Left renal pelvis (tissue), 4 donors: ENCODE measurements at regions not wholly inside any gene's neighbourhood (a gene's known extent, or its start where the extent isn't known, plus 50 kb on each side); places are given as distances from the start of the nearest gene placed in this dataset.

Experiments used
- DNase-seq, 4 donors: peaks; one replicate each; pipeline ENCODE4 v3.0.0-alpha.2; 2013; ENCODE audit warnings: low read depth in 4 of 4, low spot score in 3 of 4

DNA sequence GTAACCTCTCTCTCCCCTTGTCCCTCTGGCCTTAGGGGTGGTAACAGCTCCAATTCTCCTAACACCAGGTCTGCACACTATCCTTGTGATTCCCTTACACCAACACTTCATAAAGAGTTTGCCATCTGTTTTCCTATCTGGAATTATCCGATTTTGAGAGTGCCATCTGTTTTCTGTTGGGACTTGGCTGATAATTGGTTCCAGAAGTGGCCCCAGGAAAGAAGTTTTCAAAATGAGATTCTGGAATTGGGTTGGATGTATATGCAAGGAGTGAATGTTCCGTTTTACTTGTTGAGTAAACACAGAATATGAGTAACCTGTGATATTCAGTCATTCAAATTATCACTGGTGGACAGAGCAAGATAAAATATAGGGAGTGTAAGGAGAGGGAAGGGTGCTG is 134.1 kb upstream of the HS3ST3A1 start:
- DNase-seq, result no peak

DNA sequence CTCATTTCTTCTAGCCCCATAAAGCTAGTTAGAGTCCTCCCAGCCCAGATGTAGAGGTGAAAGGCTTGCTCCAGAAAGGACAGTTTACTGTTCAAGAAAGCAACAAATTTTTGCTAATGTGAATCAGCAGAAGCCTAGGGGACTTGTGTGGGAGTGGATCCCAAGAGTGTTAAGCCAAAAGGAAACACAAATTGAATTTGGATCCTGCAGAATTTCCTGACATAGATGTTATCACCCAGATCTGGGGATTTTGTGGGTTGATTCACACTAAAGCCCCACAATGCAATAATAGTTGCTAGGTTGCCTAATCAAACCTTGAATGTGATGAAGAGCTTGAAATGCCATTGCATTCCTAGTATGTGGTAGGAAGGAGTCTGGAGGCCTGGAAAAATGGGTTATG is 135.2 kb upstream of the HS3ST3A1 start:
- DNase-seq, result no peak

DNA sequence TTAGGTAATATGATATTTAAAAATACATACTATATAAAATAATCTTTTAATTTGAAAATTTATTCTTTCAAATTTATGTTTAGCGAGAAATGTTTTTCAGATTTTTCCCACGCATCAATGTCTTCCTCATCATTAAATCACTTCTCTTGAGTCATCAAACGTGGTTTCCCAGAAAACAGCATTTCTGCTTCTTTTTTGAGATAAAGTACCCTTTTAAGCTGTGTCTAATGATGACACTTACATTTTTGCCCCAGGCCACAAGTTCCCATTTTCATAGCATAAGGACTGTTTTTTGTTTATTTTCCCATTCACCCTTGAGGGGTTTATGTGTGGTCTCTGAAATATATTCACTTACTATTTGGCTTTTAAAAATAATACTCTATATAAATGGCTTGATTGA is 139.0 kb upstream of the HS3ST3A1 start:
- no peak for DNase-seq

DNA sequence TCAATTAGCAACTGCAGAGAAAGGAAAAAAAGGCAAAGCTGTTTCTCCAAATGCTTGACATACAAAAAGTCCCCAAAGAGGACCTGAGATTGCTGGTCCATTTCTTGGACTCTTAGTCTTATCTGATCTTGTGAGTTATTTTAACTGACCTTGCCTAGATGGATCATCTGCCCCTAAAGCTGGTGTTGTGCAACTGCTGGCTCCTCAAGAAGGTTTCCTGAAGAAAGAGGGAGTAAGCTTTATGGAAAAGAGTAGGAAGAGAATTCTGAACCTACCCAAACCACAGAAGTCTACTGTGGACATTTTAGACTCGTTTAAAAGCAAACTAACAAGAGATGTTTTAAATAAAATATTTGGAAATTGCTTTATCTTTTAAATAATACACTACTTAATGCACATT is 140.0 kb upstream of the HS3ST3A1 start:
- DNase-seq, result no peak

DNA sequence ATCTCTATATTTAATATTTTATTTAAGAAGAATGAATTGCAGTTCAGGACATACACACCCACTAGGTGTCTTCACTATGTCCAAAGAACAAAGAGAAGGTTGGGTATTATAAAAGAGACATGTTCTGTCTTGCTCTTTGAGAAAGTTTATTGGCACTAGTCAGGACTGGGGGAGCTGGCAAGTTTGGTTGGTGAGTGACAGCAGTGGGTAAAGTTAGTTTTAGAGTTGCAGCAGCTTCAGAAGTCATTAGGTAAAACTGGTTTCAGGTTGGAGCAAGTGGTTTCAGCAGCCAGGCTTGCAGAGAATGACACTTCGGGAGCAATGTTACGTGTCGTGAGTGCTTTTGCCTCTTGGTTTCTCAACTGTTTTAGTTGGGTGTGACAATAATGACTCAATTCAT is 142.2 kb upstream of the HS3ST3A1 start:
- DNase-seq, result no peak

DNA sequence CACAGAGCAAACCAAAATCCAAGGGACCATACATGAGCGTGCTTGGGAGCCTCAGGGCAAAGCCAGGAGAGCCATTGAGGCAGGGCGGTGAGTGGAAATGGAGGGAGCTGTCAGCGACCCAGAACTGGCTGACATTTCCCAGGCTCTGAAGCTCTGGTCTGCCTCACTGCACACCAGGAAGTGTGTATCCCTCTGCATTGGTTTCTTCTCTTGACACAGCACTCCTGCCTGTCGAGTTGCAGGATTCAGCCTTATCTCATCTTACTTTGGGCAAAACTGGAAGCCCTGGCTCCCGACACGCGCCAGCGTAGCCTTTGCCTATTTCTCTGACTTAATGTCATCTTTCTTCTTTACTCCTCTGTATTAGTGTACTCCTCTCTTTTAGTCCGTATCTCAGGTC is 144.7 kb upstream of the HS3ST3A1 start:
- DNase-seq, result no peak

DNA sequence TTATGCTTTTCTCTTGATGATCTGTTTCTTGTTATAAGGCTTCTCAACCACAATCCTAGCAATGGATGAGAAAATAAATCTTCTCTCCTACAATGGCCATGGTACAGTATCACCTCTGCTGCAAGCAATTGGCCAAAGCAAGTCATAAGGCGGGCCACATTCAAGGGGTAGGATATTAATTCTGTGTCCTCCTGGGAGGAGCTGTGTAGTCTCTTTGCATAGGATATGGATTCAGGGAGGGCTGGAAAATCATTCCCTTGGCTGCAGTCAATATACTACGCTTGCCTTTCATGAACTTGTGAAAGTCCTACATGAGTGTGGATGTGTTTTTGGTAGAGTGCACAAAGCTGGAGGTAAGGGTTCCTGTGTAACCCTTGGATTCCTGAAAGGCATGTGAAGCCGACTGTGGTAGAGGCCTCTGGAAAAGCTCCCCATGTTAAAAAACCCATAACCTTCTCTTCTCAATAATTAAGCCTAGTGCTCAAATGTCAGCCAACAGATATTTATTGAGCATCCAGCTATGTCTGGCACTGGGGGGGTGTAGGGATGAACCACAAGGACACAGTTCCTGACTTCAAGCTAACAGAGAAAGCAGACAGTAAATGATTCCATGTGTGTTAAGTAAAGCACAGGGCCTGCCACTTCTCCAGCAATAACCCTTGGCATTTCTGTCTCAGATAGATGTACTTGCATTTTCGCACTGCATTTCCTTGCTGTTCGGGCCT is 147.6 kb upstream of the HS3ST3A1 start:
- DNase-seq, result no peak

DNA sequence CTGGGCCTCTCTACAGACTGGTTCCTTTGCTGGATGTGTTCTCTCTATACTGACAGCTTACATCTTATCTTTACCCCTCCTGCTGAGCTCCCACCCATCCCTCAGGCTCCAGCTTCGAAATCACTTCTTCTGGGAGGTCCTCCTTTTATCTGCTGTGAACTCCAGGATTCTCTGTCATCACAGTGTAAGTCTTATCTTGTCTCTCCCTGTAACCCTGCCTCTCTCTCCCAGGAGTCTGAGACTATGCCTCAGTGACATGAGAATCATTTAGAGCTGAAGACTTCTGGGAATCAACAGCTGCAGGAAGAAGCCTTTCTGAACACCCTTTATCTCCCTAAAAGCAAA is 148.1 kb upstream of the HS3ST3A1 start:
- no peak for DNase-seq

DNA sequence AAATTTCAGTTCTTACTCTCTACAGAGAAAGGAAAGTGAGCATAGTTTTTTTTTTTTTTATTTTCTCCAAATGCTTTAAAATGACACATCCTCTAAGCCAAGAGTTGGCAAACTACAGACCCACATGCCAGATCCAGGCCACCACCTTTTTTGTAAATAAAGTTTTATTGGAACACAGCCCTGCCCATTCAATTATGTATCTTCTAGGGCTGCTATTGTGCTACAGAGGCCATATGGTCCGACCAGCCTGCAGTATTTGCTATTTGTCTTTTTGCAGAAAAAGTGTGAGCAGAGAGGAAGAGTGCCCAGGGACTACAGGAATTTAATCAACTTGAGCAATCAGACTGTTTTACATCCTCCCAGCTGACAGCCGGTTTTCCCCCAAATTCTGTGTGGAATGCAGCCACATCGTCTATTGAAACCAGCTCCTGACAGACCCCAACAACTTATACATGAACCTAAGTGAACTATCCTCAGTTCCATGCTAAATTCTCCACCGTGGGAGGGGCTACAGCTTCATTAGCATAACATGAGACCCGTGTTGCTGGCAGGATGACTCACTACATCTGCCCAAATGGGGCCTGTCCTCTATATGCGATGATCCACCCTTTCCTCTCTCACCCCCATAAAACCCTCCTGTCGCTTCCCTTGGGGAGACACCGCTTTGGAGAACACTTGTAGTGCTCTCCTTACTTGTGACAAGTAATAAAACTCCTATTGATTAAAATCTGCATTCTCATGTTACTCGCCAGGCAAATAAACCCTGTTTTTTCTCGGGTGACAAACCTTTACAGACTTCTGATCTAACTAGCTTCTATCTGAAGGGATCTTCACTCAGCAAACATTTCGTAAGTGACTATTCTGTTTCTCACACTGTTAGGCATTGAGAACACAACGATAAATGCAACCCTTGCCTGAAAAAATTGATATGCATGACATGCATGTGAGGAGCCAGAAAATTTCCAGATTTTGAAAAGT is 149.4 kb upstream of the HS3ST3A1 start:
- no peak for DNase-seq

DNA sequence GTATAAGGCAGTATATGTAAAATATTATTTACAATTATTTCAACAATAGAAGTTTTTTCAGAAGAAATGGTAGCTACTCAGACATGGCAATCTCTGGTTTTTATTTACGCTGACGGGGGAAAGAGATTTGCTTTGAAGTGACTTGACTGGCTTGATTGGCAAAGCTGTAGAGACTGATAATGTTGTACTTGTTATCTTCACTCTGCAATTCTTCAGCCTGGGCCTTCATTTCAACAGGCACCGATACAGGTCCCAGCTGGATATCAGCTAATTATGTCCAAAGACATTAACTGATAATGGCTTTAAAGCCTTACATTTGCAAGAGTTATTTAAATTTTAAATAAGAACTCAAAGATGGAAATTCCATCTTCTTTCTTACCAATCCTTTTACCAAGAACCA is 151.4 kb upstream of the HS3ST3A1 start:
- no peak for DNase-seq

DNA sequence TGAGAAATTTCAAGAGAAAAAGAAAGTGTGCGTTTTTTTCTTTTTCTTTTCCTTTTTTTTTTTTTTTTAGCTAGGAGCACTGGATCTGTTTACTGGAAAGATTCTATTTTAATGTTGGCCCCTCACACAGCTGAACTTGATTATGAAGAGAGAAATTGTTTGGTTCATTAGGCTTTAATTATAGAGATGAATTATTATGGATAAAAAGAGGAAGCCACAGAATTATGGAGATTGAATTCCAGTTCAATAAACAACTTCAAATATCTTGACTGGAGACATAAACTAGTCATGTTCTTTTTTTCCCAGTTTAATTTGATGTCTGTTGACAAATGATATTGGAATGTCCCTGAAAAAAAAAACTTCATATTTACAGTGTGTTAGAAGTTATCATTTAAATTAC is 152.0 kb upstream of the HS3ST3A1 start:
- no peak for DNase-seq

DNA sequence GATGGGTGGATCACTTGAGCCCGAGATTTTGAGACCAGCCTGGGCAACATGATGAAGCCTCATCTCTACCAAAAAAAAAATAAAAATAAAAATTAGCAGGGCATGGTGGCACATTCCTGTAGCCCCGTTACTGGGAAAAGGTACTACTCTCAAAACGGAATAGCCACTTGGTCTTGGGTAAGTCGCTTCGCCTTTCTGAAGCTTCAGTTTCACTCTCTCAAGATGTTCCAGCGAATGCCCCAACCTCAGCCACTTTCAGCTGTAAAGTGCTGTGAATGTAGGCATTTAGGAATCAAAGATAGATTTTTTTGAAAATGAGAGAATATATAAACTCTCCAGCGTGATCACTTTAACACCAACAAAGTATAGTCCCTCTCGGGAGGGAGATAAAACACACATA is 154.1 kb upstream of the HS3ST3A1 start:
- no peak for DNase-seq

DNA sequence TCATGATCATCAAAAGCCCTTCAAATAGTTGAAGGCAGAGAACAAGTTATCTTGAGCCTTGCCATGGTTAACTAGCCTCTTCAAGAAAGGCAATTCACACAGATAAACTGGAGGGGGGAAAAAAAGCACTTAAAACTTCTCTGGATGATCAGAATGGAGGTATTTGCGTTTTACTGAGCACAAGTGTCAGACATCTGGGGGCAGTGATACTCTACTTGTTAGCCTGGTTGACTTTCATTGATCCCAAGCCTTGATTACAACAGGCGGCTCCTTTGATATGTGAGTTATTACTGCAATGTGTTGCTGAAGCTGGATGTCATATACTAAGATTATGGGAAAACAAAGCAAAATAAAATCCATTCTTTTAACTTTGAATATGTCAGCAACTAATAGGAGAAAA is 155.0 kb upstream of the HS3ST3A1 start:
- DNase-seq, result no peak

DNA sequence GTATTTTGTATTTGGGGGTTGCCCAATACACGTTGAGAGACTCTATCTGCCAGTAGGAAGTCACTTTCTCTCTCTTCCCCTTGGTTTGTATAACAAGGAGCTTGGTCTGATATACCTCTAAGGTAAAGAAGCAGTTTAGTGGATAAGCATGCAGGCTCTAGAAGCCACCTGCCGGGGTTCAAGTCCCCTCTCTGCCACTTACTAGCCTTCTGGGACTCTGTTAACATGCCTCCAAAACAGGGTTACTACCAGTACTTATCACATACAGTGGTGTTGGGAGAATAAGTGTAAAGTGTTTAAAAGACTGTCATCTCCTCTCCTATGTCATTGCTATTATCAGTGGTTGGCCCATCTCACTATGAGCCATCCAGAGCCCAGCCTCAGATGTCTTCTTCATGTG is 156.1 kb upstream of the HS3ST3A1 start:
- DNase-seq, result no peak

DNA sequence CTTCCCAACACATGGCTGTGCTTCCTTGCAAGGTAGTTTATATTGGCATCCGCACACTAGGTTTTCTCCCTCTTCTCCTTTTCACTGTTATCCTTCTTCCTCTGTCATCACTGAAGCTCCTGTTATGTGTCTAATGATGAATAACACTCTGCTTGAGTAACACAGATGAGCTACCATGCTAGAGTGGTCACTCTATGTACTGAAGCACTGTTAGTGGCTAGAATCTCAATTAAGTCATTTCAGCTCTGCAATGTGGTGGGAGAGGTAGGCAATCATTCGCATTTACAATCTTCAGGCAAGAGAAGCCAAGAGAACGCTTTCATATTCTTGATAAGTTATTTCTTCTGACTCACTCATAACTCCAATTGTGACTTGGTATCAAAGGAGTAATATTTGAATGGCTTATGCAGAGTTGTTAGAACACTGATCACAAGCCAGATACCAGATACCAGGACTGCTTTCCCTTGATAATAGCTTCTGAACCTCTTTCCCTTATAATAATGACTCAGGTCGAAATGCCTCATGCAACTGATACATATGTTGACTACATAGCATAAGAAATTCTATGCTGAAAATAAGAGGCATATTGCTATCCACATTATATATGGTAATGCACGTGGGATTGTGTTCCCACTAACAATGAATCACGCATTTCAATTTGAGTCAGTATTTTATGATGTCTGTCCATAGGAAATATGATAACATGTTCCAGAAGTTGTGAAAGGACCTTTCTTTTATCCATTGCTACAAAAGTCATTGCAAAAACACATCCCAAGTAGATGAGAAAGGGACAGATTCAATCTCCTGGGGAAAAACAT is 158.0 kb upstream of the HS3ST3A1 start:
- DNase-seq, result no peak

DNA sequence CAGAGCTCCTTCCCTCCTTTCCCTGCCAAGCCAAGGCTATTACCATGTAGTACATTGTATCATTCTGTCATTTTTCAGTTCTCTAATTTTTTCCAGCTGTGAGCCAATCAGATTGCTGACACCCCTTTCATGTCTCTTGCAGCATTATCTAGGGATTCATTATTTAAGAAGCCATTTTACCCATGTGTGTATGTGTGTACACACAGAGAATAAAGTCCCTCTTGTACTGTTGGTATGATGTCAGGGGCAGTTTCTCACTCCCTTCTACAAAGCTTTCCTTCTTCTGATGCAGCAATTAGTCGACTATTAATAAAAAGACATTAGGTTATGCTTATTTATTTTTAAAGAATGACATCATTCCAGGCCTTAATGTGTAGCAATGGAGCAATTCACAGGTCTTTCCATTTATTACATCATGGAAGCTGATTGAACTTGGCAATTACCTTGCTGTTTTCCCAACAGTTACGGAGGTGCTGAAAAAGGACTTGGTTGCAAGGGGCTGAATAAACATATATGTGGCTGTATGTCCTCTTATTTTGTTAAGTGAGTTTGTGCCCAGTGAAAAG is 159.4 kb upstream of the HS3ST3A1 start:
- DNase-seq, result no peak

DNA sequence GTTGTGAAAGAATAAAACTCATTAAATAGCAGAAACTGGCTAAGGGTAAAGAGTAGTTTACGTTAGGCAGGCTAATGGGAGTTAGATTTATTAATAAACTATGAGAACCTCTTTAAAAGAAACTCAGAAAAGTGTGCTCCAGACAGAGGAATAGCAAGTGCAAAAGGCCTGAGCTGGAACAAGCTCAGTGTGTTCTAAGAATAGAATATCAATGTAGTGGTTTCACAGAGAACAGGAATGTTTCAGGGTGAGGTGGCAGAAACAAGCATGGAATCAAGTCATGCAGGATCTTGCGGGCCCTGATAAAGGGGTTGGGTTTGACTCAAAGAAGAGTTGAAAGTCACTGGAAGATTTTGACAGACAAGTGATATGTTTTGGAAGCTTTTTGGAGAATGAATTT is 164.0 kb upstream of the HS3ST3A1 start:
- no peak for DNase-seq

DNA sequence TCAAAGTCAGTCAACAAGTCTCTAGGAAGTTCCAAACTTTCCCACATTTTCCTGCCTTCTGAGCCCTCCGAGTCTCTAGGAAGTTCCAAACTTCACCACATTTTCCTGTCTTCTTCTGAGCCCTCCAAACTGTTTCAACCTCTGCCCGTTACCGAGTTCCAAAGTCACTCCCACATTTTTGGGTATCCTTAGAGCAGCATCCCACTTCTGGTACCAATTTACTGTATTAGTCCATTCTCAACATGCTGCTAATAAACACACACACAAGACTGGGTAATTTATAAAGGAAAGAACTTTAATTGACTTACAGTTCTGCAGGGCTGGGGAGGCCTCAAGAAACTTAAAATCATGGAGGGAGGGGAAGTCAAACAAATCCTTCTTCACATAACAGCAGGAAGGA is 169.0 kb upstream of the HS3ST3A1 start:
- no peak for DNase-seq

DNA sequence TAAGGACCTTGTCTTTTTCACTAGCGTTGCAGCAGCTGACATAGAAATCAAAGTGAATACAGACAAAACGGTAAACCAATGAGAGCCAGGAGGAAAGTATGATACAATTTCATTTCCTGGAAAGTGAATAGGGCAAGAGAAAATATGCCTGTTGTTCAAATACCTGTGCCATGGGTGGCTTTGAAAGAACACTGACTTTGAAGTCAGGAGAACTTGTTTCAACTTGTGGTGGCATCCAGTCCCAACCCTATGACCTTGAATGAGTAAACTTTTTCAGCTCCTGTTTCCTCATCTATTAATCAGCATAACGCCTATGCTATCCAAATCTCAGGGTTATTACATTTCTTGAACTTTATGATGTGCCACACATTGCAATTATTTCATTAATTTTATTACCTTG is 173.7 kb upstream of the HS3ST3A1 start:
- DNase-seq, result no peak

DNA sequence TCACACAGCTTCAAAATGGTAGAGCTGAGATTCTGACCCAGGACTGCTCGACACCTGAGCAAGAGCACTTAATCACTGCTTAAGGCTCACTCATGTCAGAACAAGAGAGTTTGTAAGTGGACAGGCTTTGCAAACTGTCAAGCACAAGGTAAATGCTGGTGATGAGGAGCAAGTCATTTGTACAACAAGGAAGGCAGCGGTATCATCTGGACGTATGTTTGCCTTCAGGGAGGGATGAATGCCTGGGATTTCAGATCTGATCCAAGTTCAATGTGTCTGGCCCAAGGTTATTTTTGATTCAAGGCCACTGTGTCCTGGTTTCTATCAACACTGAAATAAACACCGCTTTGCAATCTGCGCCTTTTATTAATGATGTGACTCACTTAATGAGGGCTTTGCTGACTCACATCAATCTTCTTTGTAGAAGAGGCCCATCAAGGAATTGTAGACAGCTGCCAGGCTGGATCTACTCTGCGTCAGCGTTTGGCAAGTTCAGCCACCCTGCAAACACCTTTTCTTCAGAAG is 174.4 kb upstream of the HS3ST3A1 start:
- no peak for DNase-seq

DNA sequence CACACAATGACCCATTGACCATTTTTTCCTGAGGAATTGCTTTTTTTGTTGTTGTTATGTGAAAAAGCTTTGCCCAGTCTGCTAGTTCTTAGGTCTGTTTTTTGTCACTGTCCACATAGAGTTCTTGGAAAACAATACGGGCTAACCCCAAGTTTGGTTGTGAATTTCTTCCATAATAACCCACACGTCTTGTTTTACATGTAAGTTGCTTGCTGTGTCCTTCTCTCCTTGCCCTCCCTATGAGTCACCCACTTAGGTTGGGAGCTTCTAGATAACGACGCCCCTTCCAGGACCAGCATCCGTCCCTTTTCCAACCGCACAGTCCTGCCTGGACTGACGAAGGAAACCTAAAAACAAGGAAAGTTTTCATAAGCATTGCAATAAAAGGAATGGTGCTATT is 175.3 kb upstream of the HS3ST3A1 start:
- DNase-seq, result no peak
